ENCODE measurements at regions not wholly inside any gene's neighbourhood (a gene's known extent, or its start where the extent isn't known, plus 50 kb on each side); places are given as distances from the start of the nearest gene placed in this dataset.
A peak's percentile ranks its signal among the peaks of the same experiment; 100 is the strongest.

- Histone ChIP-seq H3K36me3 (ENCODE audit: low read depth) (no peaks in the 10 kb centered on the region), H3K27ac (ENCODE audit: poor library complexity, severe bottlenecking) (no peak overlapping the region), H3K27me3 (ENCODE audit: insufficient read depth, poor library complexity, severe bottlenecking) (no peaks in the 10 kb centered on the region), H3K4me3 (ENCODE audit: severe bottlenecking) (no peak overlapping the region), H3K4me1 (ENCODE audit: insufficient read depth, poor library complexity, severe bottlenecking) (no peaks in the 10 kb centered on the region), H3K9me3 (ENCODE audit: severe bottlenecking) (no peaks in the 10 kb centered on the region)
- no peak for DNase-seq (ENCODE audit: low spot score)
- ATAC-seq (ENCODE audit: low read depth), result no peak
- TF ChIP-seq CTCF (IDR thresholded peaks at IDR 0.05; ENCODE audit: poor library complexity, severe bottlenecking), result no peak
Measured at GRCh38 chr19:28730791-28731512, 482.0 kb downstream of the UQCRFS1 start.

DNA sequence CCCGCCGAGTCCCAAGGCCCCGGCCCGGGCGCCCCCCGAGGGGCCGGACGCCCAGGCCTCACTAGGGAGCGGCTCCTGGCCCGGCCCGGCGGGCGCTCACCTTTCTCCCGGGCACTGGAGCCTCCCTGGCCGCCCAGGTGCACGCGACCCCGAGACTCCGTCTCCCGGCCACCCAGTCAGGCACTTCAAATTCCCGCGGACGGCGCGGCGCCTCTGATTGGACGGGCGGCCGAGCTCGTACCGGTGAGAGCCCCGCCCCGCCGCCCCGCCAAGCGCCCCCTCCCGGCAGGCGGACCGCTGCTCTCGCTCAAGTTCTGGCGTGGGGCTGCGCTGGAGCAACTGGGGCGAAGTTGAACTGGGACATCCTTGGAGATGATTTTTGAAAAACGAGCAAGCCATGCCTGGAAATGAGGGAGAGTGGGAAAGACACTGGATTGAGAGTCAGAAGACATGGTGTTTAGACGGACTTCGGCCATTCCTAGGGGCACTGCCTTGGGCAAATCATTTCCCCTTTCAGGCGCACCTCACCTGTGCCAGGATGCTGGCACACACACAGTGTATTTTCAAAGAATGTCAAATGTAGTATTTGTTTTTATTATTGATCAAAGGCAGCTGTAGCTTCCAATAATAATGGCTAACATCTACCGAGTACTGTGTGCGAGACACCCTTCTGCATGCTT, 485.3 kb downstream of the UQCRFS1 start:
- DNase-seq (ENCODE audit: low spot score) (no peak), ATAC-seq (ENCODE audit: low read depth) (peak; percentile 88)
- Histone ChIP-seq H3K27ac (ENCODE audit: poor library complexity, severe bottlenecking) (peak overlapping the region; percentile 10), H3K4me1 (ENCODE audit: insufficient read depth, poor library complexity, severe bottlenecking) (no peaks in the 10 kb centered on the region), H3K4me3 (ENCODE audit: severe bottlenecking) (peak overlapping the region; percentile 48), H3K27me3 (ENCODE audit: insufficient read depth, poor library complexity, severe bottlenecking) (no peaks in the 10 kb centered on the region), H3K9me3 (ENCODE audit: severe bottlenecking) (no peaks in the 10 kb centered on the region), H3K36me3 (ENCODE audit: low read depth) (peaks cover under 1% of the 10 kb centered on the region; the same call in 1 of the 2 replicates)
- TF ChIP-seq CTCF (IDR thresholded peaks at IDR 0.05; ENCODE audit: poor library complexity, severe bottlenecking), result peak; percentile 79

GRCh38 chr19:28726533-28727479, 486.1 kb downstream of the UQCRFS1 start:
- Histone ChIP-seq H3K27ac (ENCODE audit: poor library complexity, severe bottlenecking) (peak overlapping the region; percentile 10), H3K4me1 (ENCODE audit: insufficient read depth, poor library complexity, severe bottlenecking) (no peaks in the 10 kb centered on the region), H3K27me3 (ENCODE audit: insufficient read depth, poor library complexity, severe bottlenecking) (no peaks in the 10 kb centered on the region), H3K9me3 (ENCODE audit: severe bottlenecking) (no peaks in the 10 kb centered on the region), H3K36me3 (ENCODE audit: low read depth) (peaks cover 9% of the 10 kb centered on the region; the same call in 1 of the 2 replicates), H3K4me3 (ENCODE audit: severe bottlenecking) (peak overlapping the region; percentile 48)
- TF ChIP-seq CTCF (IDR thresholded peaks at IDR 0.05; ENCODE audit: poor library complexity, severe bottlenecking), result no peak
- DNase-seq (ENCODE audit: low spot score), result no peak
- ATAC-seq (ENCODE audit: low read depth), result peak; percentile 37; the same call in 2 of the 3 replicates

GRCh38 chr19:28718909-28719308, 494.0 kb downstream of the UQCRFS1 start:
- Histone ChIP-seq H3K27me3 (ENCODE audit: insufficient read depth, poor library complexity, severe bottlenecking) (no peaks in the 10 kb centered on the region), H3K27ac (ENCODE audit: poor library complexity, severe bottlenecking) (no peak overlapping the region), H3K4me3 (ENCODE audit: severe bottlenecking) (no peak overlapping the region), H3K36me3 (ENCODE audit: low read depth) (peaks cover 16% of the 10 kb centered on the region; the same call in 1 of the 2 replicates), H3K4me1 (ENCODE audit: insufficient read depth, poor library complexity, severe bottlenecking) (no peaks in the 10 kb centered on the region), H3K9me3 (ENCODE audit: severe bottlenecking) (no peaks in the 10 kb centered on the region)
- no peak for ATAC-seq (ENCODE audit: low read depth)
- no peak for TF ChIP-seq CTCF (IDR thresholded peaks at IDR 0.05; ENCODE audit: poor library complexity, severe bottlenecking)
- no peak for DNase-seq (ENCODE audit: low spot score)
